OCI-LY3 (cell line): ENCODE measurements at regions not wholly inside any gene's neighbourhood (a gene's known extent, or its start where the extent isn't known, plus 50 kb on each side); places are given as distances from the start of the nearest gene placed in this dataset.

ENCODE experiments used
- H2AFZ ChIP-seq: fragments of 200-600, 300-600 bp; shearing (Covaris generic); 2 replicates; pipeline ENCODE4 v1.6.0; 2014; ENCODE audit warnings: antibody characterized with exemption, low read depth, low read length
- H3K27ac ChIP-seq: fragments of 200-600, 300-600 bp; sonication (generic); 2 replicates; pipeline ENCODE4 v1.5.1; 2014; ENCODE audit warnings: mild to moderate bottlenecking, low read length, moderate library complexity, mixed read lengths
- H3K27me3 ChIP-seq: fragments of 200-600, 300-600 bp; sonication (generic); 2 replicates; pipeline ENCODE4 v1.6.1; 2014; ENCODE audit warnings: low read depth, low read length, mixed read lengths
- H3K36me3 ChIP-seq: fragments of 200-600, 300-600 bp; sonication (generic); replicated peaks from 2 replicates; pipeline ENCODE3; 2014; ENCODE audit warnings: low read depth, low read length, mixed read lengths
- H3K4me1 ChIP-seq: fragments of 300-600, 200-600 bp; sonication (generic); 2 replicates; pipeline ENCODE4 v1.6.1; 2014; ENCODE audit warnings: low read length, mixed read lengths
- H3K4me2 ChIP-seq: fragments of 200-600, 300-600 bp; sonication (generic); 2 replicates; pipeline ENCODE4 v1.6.1; 2014; ENCODE audit warnings: low read length, mixed read lengths
- H3K4me3 ChIP-seq: fragments of 300-600, 200-600 bp; sonication (generic); 2 replicates; pipeline ENCODE4 v1.5.1; 2014; ENCODE audit warnings: antibody characterized with exemption, mild to moderate bottlenecking, low read length, moderate library complexity
- H3K79me2 ChIP-seq: fragments of 300-600, 200-600 bp; shearing (Covaris generic); 2 replicates; pipeline ENCODE4 v1.6.1; 2014; ENCODE audit warnings: mild to moderate bottlenecking, low read length, mixed read lengths
- H3K9ac ChIP-seq: fragments of 300-600, 200-600 bp; shearing (Covaris generic); 2 replicates; pipeline ENCODE4 v1.6.0; 2014; ENCODE audit warnings: mild to moderate bottlenecking, low read length, moderate library complexity
- H3K9me3 ChIP-seq: fragments of 200-600, 300-600 bp; shearing (Covaris generic); 2 replicates; pipeline ENCODE4 v1.6.1; 2014; ENCODE audit warnings: low read length, mixed read lengths; ENCODE audit not compliant: insufficient read depth
- H4K20me1 ChIP-seq: fragments of 200-600, 300-600 bp; sonication (generic); 2 replicates; pipeline ENCODE4 v1.6.1; 2016; ENCODE audit warnings: low read length, mixed read lengths; ENCODE audit not compliant: insufficient read depth
- EZH2phosphoT487 ChIP-seq: fragments of 200-600 bp; shearing (Covaris generic); IDR thresholded peaks from 2 replicates; pipeline ENCODE4 v1.6.1; 2018; ENCODE audit warnings: antibody characterized with exemption, mixed run types, low read depth
- TF ChIP-seq, protein P1 (sequence below): fragments of 200-600, 300-600 bp; sonication (generic); IDR thresholded peaks from 2 replicates; pipeline ENCODE4 v1.5.1; 2014; ENCODE audit warnings: antibody characterized with exemption, low read length, low read depth

DNA sequence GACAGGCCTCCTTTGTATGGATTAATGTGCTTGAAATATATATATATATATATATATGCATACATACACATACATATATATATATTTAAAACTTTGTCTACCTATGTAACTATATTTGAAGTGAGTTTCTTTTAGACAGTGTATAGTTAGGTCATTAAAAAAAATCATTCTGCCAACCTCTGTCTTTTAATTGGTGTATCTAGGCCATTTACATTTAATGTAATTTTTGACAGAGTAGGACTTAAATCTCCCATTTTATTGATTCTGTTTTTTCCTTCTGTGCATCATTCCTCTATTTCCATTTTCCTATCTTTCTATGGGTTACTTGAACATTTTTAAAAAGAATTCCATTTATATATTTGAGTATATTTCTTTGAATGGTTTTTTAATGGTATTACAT is 125.2 kb downstream of the IRF8 start:
- H3K36me3 ChIP-seq = no peaks in the 10 kb centered on the region
- H3K27ac ChIP-seq = no peak overlapping the region
- peaks cover 31% of the 10 kb centered on the region for H3K27me3 ChIP-seq
- H3K4me3 ChIP-seq = no peak overlapping the region
- H3K9ac ChIP-seq = no peak overlapping the region
- H3K79me2 ChIP-seq = no peaks in the 10 kb centered on the region
- no peaks in the 10 kb centered on the region for H4K20me1 ChIP-seq
- H2AFZ ChIP-seq = no peak overlapping the region
- H3K4me2 ChIP-seq = no peak overlapping the region
- TF ChIP-seq, protein P1, sequence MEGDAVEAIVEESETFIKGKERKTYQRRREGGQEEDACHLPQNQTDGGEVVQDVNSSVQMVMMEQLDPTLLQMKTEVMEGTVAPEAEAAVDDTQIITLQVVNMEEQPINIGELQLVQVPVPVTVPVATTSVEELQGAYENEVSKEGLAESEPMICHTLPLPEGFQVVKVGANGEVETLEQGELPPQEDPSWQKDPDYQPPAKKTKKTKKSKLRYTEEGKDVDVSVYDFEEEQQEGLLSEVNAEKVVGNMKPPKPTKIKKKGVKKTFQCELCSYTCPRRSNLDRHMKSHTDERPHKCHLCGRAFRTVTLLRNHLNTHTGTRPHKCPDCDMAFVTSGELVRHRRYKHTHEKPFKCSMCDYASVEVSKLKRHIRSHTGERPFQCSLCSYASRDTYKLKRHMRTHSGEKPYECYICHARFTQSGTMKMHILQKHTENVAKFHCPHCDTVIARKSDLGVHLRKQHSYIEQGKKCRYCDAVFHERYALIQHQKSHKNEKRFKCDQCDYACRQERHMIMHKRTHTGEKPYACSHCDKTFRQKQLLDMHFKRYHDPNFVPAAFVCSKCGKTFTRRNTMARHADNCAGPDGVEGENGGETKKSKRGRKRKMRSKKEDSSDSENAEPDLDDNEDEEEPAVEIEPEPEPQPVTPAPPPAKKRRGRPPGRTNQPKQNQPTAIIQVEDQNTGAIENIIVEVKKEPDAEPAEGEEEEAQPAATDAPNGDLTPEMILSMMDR = no peak
- no peak for TF ChIP-seq EZH2phosphoT487
- H3K9me3 ChIP-seq = peaks cover 16% of the 10 kb centered on the region; the same call in 1 of the 2 replicates
- H3K4me1 ChIP-seq = no peaks in the 10 kb centered on the region

DNA sequence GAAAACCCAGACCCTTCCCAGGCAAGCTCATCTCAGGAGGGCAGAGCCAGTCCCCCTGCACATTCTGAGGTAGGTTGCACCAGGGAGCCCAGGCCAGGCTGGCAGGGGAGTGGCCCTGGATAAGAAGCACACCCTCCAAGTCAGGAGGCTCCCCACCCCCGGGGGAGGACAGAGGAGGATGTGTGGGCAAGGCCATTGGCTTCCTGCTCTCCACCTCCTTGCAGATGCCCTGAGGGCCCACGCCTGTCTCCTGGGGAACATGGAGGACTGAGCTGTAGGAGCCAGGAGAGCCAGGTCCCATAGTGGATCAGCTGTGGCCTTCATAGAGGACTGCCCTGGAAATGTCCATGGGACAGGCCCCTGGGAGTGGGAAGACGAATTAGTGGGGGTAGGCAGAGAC is 126.7 kb downstream of the IRF8 start:
- no peaks in the 10 kb centered on the region for H4K20me1 ChIP-seq
- H3K9me3 ChIP-seq = peaks cover 16% of the 10 kb centered on the region; the same call in 1 of the 2 replicates
- H3K4me3 ChIP-seq = no peak overlapping the region
- H3K4me1 ChIP-seq = no peaks in the 10 kb centered on the region
- H2AFZ ChIP-seq = no peak overlapping the region
- no peak overlapping the region for H3K9ac ChIP-seq
- no peak overlapping the region for H3K27ac ChIP-seq
- peaks cover 18% of the 10 kb centered on the region for H3K27me3 ChIP-seq
- no peak overlapping the region for H3K4me2 ChIP-seq
- TF ChIP-seq, protein P1 = no peak
- TF ChIP-seq EZH2phosphoT487 = no peak
- H3K79me2 ChIP-seq = no peaks in the 10 kb centered on the region
- H3K36me3 ChIP-seq = no peaks in the 10 kb centered on the region

DNA sequence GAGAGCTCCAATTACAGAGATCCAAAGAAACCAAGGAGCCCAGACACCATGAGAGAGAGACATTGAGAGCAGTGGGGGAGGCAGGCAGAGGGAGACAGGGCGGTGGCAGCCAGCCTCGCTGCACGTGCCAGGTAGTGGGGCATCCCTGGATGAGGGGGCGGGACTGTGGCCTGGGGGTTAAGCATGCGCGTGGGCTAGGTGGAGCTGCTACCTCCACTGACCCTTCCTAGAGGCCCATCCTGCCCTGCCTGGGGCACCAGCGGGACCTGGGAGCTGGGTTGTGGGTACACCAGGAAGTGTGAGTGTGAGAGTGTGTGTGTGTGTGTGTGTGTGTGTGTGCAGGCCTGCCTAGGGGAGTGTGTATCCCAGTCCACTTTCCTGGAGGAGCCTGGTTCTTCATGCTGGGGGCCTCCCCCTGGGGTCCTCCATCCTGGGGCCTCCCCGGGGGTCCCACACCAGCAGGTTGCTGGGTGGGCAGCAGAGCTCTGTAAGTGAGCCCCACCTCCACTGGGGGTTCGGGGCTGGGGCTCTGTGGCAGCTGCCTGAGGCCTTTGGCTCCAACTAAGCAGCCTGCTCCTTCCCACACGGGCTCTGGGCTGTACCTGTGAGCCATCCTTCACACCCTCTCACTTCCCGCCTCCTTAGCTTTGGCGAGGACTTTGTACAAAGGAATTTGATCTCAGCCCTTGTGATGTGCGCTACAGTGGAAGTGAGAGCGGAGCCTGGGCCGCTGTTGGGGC is 127.4 kb downstream of the IRF8 start:
- no peaks in the 10 kb centered on the region for H3K36me3 ChIP-seq
- no peak overlapping the region for H3K27ac ChIP-seq
- H4K20me1 ChIP-seq = no peaks in the 10 kb centered on the region
- H2AFZ ChIP-seq = no peak overlapping the region
- H3K79me2 ChIP-seq = no peaks in the 10 kb centered on the region
- peaks cover 23% of the 10 kb centered on the region for H3K27me3 ChIP-seq
- H3K9me3 ChIP-seq = peaks cover 16% of the 10 kb centered on the region; the same call in 1 of the 2 replicates
- H3K4me3 ChIP-seq = no peak overlapping the region
- no peak overlapping the region for H3K4me2 ChIP-seq
- H3K4me1 ChIP-seq = no peaks in the 10 kb centered on the region
- H3K9ac ChIP-seq = no peak overlapping the region
- no peak for TF ChIP-seq EZH2phosphoT487
- TF ChIP-seq, protein P1 = no peak

DNA sequence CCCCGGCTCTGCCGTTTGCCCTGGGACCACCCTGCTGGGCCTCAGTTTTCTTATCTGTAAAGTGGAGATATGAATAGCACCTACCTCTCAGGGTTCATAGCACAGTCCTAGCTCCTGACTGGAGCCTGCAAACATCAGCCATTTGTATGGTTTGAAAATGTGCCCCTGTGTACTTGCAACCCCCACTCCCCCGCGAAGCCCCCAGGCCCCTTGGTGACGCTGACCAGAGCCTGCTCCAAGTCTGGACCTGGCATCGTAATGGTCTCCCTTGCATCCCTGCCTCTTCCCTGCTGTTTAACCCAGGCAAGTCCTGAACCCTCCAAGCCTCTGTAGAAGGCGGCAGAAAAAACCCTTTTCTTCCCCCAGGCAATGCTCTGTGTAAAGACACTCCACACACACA is 128.0 kb downstream of the IRF8 start:
- H3K36me3 ChIP-seq = no peaks in the 10 kb centered on the region
- no peak overlapping the region for H3K4me3 ChIP-seq
- no peak overlapping the region for H3K4me2 ChIP-seq
- H3K4me1 ChIP-seq = no peaks in the 10 kb centered on the region
- H3K27me3 ChIP-seq = peaks cover 24% of the 10 kb centered on the region
- peaks cover 16% of the 10 kb centered on the region; the same call in 1 of the 2 replicates for H3K9me3 ChIP-seq
- no peak for TF ChIP-seq EZH2phosphoT487
- TF ChIP-seq, protein P1 = no peak
- no peak overlapping the region for H3K9ac ChIP-seq
- no peak overlapping the region for H3K27ac ChIP-seq
- no peaks in the 10 kb centered on the region for H4K20me1 ChIP-seq
- H3K79me2 ChIP-seq = no peaks in the 10 kb centered on the region
- no peak overlapping the region for H2AFZ ChIP-seq
